ENCODE measurements at regions not wholly inside any gene's neighbourhood (a gene's known extent, or its start where the extent isn't known, plus 50 kb on each side); places are given as distances from the start of the nearest gene placed in this dataset.

- Mint-ChIP-seq H3K27ac (ENCODE audit: unreplicated experiment) (no peak overlapping the region), H3K9me3 (ENCODE audit: low read depth) (no peaks in the 10 kb centered on the region), H3K27me3 (ENCODE audit: low read depth) (no peaks in the 10 kb centered on the region), H3K4me1 (ENCODE audit: low read depth) (peaks cover 19% of the 10 kb centered on the region), H3K4me3 (ENCODE audit: unreplicated experiment) (no peak overlapping the region), H3K36me3 (ENCODE audit: low read depth) (peaks cover 1% of the 10 kb centered on the region)
- TF ChIP-seq, protein P1, sequence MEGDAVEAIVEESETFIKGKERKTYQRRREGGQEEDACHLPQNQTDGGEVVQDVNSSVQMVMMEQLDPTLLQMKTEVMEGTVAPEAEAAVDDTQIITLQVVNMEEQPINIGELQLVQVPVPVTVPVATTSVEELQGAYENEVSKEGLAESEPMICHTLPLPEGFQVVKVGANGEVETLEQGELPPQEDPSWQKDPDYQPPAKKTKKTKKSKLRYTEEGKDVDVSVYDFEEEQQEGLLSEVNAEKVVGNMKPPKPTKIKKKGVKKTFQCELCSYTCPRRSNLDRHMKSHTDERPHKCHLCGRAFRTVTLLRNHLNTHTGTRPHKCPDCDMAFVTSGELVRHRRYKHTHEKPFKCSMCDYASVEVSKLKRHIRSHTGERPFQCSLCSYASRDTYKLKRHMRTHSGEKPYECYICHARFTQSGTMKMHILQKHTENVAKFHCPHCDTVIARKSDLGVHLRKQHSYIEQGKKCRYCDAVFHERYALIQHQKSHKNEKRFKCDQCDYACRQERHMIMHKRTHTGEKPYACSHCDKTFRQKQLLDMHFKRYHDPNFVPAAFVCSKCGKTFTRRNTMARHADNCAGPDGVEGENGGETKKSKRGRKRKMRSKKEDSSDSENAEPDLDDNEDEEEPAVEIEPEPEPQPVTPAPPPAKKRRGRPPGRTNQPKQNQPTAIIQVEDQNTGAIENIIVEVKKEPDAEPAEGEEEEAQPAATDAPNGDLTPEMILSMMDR (IDR thresholded peaks at IDR 0.05) = no peak
- no peak for DNase-seq (ENCODE audit: low spot score)
Measured at GRCh38 chr21:16315223-16315622, 585.4 kb downstream of the USP25 start.

DNA sequence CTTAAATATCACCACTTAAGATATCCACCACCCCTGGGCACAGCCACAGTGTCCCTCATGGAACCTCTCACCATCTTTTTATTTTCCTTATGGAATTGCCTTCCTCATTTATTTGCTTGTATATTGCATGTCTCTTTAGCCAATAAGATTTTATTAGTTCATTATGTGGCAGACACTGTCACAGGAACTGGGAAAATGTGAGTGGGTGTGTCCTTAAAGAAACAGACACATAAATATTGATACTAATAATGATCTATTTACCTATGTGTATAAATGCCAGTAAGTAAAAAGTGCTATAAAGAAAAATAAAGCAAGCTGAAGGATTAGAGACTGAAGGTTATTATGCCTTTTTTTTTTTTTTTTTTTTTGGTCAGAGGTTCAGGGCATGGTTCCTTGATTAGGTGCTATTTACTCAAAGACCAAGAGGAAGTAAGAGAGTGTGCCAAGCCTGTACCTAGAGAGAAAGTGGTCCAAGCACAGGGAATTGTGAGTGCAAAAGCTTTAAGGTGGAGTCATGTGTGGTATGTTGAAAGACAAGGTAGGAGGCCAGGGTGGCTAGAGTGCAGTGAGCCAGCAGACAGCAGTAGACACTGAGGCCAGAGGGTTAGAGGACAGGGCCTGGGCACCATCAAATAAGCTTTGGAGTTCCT lies 589.0 kb downstream of the USP25 start:
- no peak overlapping the region for H3K4me3 Mint-ChIP-seq (ENCODE audit: unreplicated experiment)
- no peaks in the 10 kb centered on the region for H3K9me3 Mint-ChIP-seq (ENCODE audit: low read depth)
- DNase-seq (ENCODE audit: low spot score) = no peak
- TF ChIP-seq, protein P1 (IDR thresholded peaks at IDR 0.05) = no peak
- peaks cover 34% of the 10 kb centered on the region for H3K4me1 Mint-ChIP-seq (ENCODE audit: low read depth)
- no peak overlapping the region for H3K27ac Mint-ChIP-seq (ENCODE audit: unreplicated experiment)
- no peaks in the 10 kb centered on the region for H3K27me3 Mint-ChIP-seq (ENCODE audit: low read depth)
- no peaks in the 10 kb centered on the region for H3K36me3 Mint-ChIP-seq (ENCODE audit: low read depth)

DNA sequence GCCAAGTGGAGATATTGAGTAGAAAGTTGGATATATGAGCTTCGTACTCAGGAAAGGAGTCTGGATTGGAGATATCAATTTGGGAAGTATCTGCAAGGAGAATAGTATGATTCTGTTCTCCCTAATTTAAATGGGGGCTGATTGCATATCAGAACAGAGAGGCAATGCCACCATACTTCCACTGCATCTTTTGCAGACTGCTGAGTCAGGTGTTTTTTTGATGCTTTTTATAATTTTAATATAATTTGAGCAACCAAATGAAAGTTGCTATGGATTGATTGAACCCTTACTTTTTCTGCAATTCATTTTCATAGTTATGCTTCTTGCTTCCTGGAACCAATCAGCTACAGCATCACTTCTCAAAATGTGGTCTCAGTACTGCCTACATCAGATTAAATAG lies 590.3 kb downstream of the USP25 start:
- Mint-ChIP-seq H3K27ac (ENCODE audit: unreplicated experiment) (no peak overlapping the region), H3K9me3 (ENCODE audit: low read depth) (no peaks in the 10 kb centered on the region), H3K36me3 (ENCODE audit: low read depth) (no peaks in the 10 kb centered on the region), H3K4me1 (ENCODE audit: low read depth) (peaks cover 40% of the 10 kb centered on the region), H3K27me3 (ENCODE audit: low read depth) (no peaks in the 10 kb centered on the region), H3K4me3 (ENCODE audit: unreplicated experiment) (no peak overlapping the region)
- no peak for DNase-seq (ENCODE audit: low spot score)
- TF ChIP-seq, protein P1 (IDR thresholded peaks at IDR 0.05) = no peak

GRCh38 chr21:16322454-16322853 lies 592.7 kb downstream of the USP25 start:
- DNase-seq (ENCODE audit: low spot score) = no peak
- H3K9me3 Mint-ChIP-seq (ENCODE audit: low read depth) = peaks cover 4% of the 10 kb centered on the region
- H3K27ac Mint-ChIP-seq (ENCODE audit: unreplicated experiment) = peak overlapping the region; percentile 81
- peaks cover 44% of the 10 kb centered on the region for H3K4me1 Mint-ChIP-seq (ENCODE audit: low read depth)
- peak overlapping the region; percentile 36 for H3K4me3 Mint-ChIP-seq (ENCODE audit: unreplicated experiment)
- TF ChIP-seq, protein P1 (IDR thresholded peaks at IDR 0.05) = no peak
- H3K36me3 Mint-ChIP-seq (ENCODE audit: low read depth) = peaks cover 2% of the 10 kb centered on the region
- H3K27me3 Mint-ChIP-seq (ENCODE audit: low read depth) = no peaks in the 10 kb centered on the region

DNA sequence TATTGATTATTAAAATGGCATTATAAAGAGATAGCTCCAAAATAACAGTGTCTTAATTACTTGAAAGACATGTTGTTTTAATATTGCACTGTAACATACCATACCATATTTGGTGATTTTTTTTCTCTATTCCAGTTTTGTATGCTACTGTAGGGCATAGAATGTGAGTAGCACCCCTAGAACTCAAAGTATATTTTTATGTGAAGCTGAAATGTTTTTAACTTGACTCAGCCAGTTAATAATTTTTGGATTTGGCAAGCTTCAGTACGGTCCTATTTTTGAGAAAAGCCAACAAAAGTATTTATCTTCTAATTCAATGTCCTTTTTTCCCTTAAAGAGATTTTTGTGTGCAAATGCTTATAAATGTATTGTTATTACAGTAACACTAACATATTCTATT lies 593.8 kb downstream of the USP25 start:
- Mint-ChIP-seq H3K36me3 (ENCODE audit: low read depth) (peaks cover 2% of the 10 kb centered on the region), H3K4me1 (ENCODE audit: low read depth) (peaks cover 44% of the 10 kb centered on the region), H3K4me3 (ENCODE audit: unreplicated experiment) (no peak overlapping the region), H3K27ac (ENCODE audit: unreplicated experiment) (peak overlapping the region; percentile 79), H3K27me3 (ENCODE audit: low read depth) (no peaks in the 10 kb centered on the region), H3K9me3 (ENCODE audit: low read depth) (peaks cover 4% of the 10 kb centered on the region)
- no peak for DNase-seq (ENCODE audit: low spot score)
- TF ChIP-seq, protein P1 (IDR thresholded peaks at IDR 0.05) = no peak

Data from chondrocyte (in vitro differentiated cells).